Suprapubic skin (tissue), 4 donors: ENCODE measurements at regions not wholly inside any gene's neighbourhood (a gene's known extent, or its start where the extent isn't known, plus 50 kb on each side); places are given as distances from the start of the nearest gene placed in this dataset.

Experiments used
- DNase-seq, 2 donors: peaks; one replicate each; pipeline ENCODE4 v3.0.0-alpha.2; 2019; ENCODE audit warnings: low spot score in 2 of 2
- H3K27ac ChIP-seq: fragments of 200-600 bp; sonication (generic); one replicate; pipeline ENCODE4 v1.5.1; 2019
- H3K27me3 ChIP-seq: fragments of 200-600 bp; sonication (generic); one replicate; pipeline ENCODE4 v1.5.1; 2019
- H3K36me3 ChIP-seq: fragments of 200-600 bp; sonication (generic); one replicate; pipeline ENCODE4 v1.5.1; 2019
- H3K4me1 ChIP-seq: fragments of 200-600 bp; sonication (generic); one replicate; pipeline ENCODE4 v1.5.1; 2019
- H3K4me3 ChIP-seq: fragments of 200-600 bp; sonication (generic); one replicate; pipeline ENCODE4 v1.5.1; 2019; ENCODE audit warnings: mild to moderate bottlenecking
- H3K9me3 ChIP-seq: fragments of 200-600 bp; sonication (generic); one replicate; pipeline ENCODE4 v1.5.1; 2019
- EP300 ChIP-seq: sonication (generic); formaldehyde crosslinking; IDR thresholded peaks from one replicate; pipeline ENCODE4 v1.6.1; 2017; ENCODE audit warnings: antibody characterized with exemption
- POLR2A ChIP-seq, 2 donors: fragments of 450-650 bp; IDR thresholded peaks; one replicate each; pipeline ENCODE4 v1.6.1; 2017; ENCODE audit warnings: antibody characterized with exemption in 2 of 2, mild to moderate bottlenecking in 2 of 2, moderate library complexity in 2 of 2
- POLR2AphosphoS5 ChIP-seq, 3 donors: sonication (generic); formaldehyde crosslinking; IDR thresholded peaks; one replicate each; pipeline ENCODE4 v1.6.1; 2017; ENCODE audit warnings: antibody characterized with exemption in 3 of 3
- WGBS: methylation state at CpG from one replicate; pipeline ENCODE4 v1.1.5; 2018; 5-methylcytosine and 5-hydroxymethylcytosine counted together
- TF ChIP-seq, protein P1 (sequence below), 2 donors: fragments of 200-600 bp in 1 of 2; fragments of 450-650 bp in 1 of 2; sonication (generic) in 1 of 2; IDR thresholded peaks; one replicate each; pipeline ENCODE4 v1.5.1; 2016 to 2019; ENCODE audit warnings: antibody characterized with exemption in 2 of 2, mild to moderate bottlenecking in 1 of 2, moderate library complexity in 1 of 2

DNA sequence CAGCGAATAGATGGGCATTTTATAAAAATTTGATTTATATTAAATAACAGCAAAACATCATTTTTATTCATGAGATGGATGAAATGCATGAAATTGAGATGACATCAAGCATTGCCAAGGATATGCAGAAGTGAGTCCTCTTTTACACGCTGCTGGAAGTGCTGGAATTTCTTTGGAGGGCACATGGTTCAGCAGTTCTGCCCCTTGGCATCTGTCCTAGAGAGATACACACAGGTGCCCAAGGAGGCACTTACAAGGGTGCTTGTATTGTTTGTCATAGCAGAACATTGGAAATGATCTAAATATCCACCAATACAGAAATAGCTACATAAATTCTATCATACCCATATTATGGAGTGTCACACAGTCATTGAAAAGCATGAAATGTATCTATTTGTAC is 441.1 kb upstream of the TMPO start:
- WGBS, result 86% methylated on average over 2 of the region's 2 CpGs
- TF ChIP-seq POLR2A (IDR thresholded peaks at IDR 0.05) (no peak), POLR2AphosphoS5 (IDR thresholded peaks at IDR 0.05) (no peak), EP300 (no peak)
- TF ChIP-seq, protein P1, sequence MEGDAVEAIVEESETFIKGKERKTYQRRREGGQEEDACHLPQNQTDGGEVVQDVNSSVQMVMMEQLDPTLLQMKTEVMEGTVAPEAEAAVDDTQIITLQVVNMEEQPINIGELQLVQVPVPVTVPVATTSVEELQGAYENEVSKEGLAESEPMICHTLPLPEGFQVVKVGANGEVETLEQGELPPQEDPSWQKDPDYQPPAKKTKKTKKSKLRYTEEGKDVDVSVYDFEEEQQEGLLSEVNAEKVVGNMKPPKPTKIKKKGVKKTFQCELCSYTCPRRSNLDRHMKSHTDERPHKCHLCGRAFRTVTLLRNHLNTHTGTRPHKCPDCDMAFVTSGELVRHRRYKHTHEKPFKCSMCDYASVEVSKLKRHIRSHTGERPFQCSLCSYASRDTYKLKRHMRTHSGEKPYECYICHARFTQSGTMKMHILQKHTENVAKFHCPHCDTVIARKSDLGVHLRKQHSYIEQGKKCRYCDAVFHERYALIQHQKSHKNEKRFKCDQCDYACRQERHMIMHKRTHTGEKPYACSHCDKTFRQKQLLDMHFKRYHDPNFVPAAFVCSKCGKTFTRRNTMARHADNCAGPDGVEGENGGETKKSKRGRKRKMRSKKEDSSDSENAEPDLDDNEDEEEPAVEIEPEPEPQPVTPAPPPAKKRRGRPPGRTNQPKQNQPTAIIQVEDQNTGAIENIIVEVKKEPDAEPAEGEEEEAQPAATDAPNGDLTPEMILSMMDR (IDR thresholded peaks at IDR 0.05), result no peak
- H3K36me3 ChIP-seq, result no peaks in the 10 kb centered on the region
- no peaks in the 10 kb centered on the region for H3K27me3 ChIP-seq
- H3K9me3 ChIP-seq, result no peaks in the 10 kb centered on the region
- no peak overlapping the region for H3K4me3 ChIP-seq
- no peak for DNase-seq
- H3K27ac ChIP-seq, result no peak overlapping the region
- H3K4me1 ChIP-seq, result no peaks in the 10 kb centered on the region

DNA sequence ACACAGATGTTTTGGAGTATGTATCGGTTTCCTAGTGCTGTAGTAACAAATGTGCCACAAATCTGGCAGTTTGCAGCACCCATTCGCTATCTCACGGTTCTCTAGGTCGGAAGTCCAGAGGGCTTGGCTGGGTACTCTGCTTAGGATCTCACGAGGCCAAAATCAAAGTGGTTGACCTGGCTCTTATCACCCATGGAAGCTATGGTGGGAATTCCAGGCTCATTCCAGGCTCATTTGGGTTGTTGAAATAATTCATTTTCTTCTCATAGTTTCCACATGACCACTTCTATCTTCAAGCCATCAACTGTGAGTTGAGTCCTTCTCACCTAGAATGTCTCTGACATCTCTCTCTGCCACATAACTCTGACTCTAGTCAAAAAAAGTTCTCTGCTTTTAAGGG is 431.0 kb upstream of the TMPO start:
- no peak overlapping the region for H3K4me3 ChIP-seq
- no peak overlapping the region for H3K27ac ChIP-seq
- no peaks in the 10 kb centered on the region for H3K4me1 ChIP-seq
- TF ChIP-seq, protein P1 (IDR thresholded peaks at IDR 0.05), result no peak
- TF ChIP-seq POLR2AphosphoS5 (IDR thresholded peaks at IDR 0.05) (no peak), EP300 (no peak), POLR2A (IDR thresholded peaks at IDR 0.05) (no peak)
- H3K36me3 ChIP-seq, result no peaks in the 10 kb centered on the region
- WGBS, result 84% methylated on average over 5 of the region's 5 CpGs
- no peak for DNase-seq
- no peaks in the 10 kb centered on the region for H3K9me3 ChIP-seq
- H3K27me3 ChIP-seq, result no peaks in the 10 kb centered on the region

DNA sequence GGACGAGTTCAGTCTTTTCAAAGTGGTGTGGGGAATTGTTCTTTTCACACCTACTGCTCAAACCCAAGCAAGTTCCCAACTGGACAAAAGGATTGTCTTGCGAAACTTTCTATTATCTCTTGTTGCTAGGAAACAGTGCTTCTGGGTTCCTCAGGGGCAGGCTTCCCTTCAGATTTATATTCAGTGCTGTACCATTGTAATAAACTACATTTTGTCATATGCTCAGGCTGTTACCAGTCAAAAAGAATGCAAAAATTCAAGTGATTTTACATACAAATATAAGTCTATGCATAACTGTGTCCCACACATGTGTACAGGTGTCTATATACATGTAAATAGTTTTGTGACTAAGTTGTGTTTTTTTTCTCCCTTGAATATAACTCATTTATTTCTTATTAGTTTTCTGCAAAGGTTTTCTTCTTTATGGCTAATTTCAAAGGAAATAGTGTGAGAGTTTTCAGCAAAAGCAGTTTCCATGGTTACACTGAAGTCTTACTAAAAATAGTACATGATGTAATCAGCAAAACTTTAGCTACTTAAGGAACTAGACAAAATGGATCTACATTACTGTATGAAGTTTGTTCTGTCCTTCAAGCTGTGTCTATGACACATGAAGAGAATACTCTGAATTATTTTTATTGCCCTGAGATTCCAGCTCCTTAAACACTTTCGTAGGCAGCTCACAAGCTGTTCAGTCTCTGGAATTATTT is 430.2 kb upstream of the TMPO start:
- H3K27me3 ChIP-seq, result no peaks in the 10 kb centered on the region
- no peak overlapping the region for H3K27ac ChIP-seq
- H3K9me3 ChIP-seq, result no peaks in the 10 kb centered on the region
- no peaks in the 10 kb centered on the region for H3K36me3 ChIP-seq
- WGBS, result 33% methylated on average over 3 of the region's 3 CpGs
- no peak overlapping the region for H3K4me3 ChIP-seq
- H3K4me1 ChIP-seq, result no peaks in the 10 kb centered on the region
- no peak for TF ChIP-seq EP300
- no peak for TF ChIP-seq POLR2A (IDR thresholded peaks at IDR 0.05)
- TF ChIP-seq, protein P1 (IDR thresholded peaks at IDR 0.05), result no peak
- TF ChIP-seq POLR2AphosphoS5 (IDR thresholded peaks at IDR 0.05), result no peak
- no peak for DNase-seq

DNA sequence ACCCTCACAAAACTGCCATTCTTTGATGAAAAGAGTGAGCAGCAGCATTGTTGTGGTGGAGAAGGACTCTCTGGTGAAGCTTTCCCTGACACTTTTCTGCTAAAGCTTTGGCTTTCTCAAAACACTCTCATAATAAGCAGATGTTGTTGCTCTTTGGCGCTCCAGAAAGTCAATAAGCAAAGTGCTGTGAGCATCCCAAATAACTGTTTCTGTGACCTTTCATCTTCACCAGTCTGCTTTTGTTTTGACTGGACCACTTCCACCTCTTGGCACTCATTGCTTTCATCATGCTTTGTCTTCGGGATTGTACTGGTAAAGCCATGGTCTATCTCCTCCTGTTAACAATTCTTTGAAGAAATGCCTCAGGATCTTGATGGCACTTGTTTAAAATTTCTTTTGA is 424.7 kb upstream of the TMPO start:
- no peak overlapping the region for H3K4me3 ChIP-seq
- TF ChIP-seq POLR2AphosphoS5 (IDR thresholded peaks at IDR 0.05) (no peak), POLR2A (IDR thresholded peaks at IDR 0.05) (no peak), EP300 (no peak)
- TF ChIP-seq, protein P1 (IDR thresholded peaks at IDR 0.05), result no peak
- H3K27me3 ChIP-seq, result no peaks in the 10 kb centered on the region
- H3K36me3 ChIP-seq, result no peaks in the 10 kb centered on the region
- no peaks in the 10 kb centered on the region for H3K4me1 ChIP-seq
- no peak overlapping the region for H3K27ac ChIP-seq
- WGBS, result 61% methylated on average over 2 of the region's 2 CpGs
- no peak for DNase-seq
- no peaks in the 10 kb centered on the region for H3K9me3 ChIP-seq

DNA sequence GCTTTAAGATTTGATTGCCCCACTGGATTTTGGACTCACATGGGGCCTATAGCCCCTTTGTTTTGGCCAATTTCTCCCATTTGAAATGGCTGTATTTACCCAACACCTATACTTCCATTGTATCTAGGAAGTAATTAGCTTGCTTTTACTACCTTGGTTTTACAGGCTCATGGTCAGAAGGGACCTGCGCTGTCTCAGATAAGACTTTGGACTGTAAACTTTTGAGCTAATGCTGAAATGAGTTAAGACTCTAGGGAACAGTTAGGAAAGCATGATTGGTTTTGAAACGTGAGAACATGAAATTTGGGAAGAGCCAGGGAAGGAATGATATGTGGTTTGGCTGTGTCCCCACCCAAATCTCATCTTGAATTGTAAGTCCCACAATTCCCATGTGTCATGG is 419.0 kb upstream of the TMPO start:
- Histone ChIP-seq H3K4me3 (no peak overlapping the region), H3K27me3 (no peaks in the 10 kb centered on the region), H3K36me3 (no peaks in the 10 kb centered on the region), H3K27ac (no peak overlapping the region), H3K9me3 (no peaks in the 10 kb centered on the region), H3K4me1 (no peaks in the 10 kb centered on the region)
- 92% methylated on average over 2 of the region's 2 CpGs for WGBS
- TF ChIP-seq POLR2A (IDR thresholded peaks at IDR 0.05), result no peak
- TF ChIP-seq, protein P1 (IDR thresholded peaks at IDR 0.05), result no peak
- no peak for TF ChIP-seq EP300
- no peak for TF ChIP-seq POLR2AphosphoS5 (IDR thresholded peaks at IDR 0.05)
- no peak for DNase-seq
